Activated T-helper 1 cell treated with anti-CD3 and anti-CD28 coated beads, Interleukin-12 subunit alpha, Interleukin-12 subunit beta, Interleukin-2, Interleukin-4 antibody, amounts not matched to agents 30 ng/mL and 10 ng/mL and 1 ng/mL, durations not matched to agents 14 hours and 24 hours and 36 hours (primary cell): ENCODE measurements at regions not wholly inside any gene's neighbourhood (a gene's known extent, or its start where the extent isn't known, plus 50 kb on each side); places are given as distances from the start of the nearest gene placed in this dataset.

Experiments
- DNase-seq: peaks from one replicate; pipeline ENCODE4 v3.0.0; 2021; ENCODE audit warnings: low spot score
- H3K27ac Mint-ChIP-seq: one replicate; pipeline ENCODE4 v1.8.0; 2021; ENCODE audit warnings: mild to moderate bottlenecking, mixed read lengths
- H3K27me3 Mint-ChIP-seq: one replicate; pipeline ENCODE4 v1.8.0; 2022; ENCODE audit warnings: mild to moderate bottlenecking, moderate library complexity, mixed read lengths; ENCODE audit not compliant: insufficient read depth
- H3K36me3 Mint-ChIP-seq: one replicate; pipeline ENCODE4 v1.8.0; 2021; ENCODE audit warnings: low read depth, mixed read lengths
- H3K4me1 Mint-ChIP-seq: one replicate; pipeline ENCODE4 v1.8.0; 2021; ENCODE audit warnings: low read depth, mixed read lengths
- H3K4me3 Mint-ChIP-seq: one replicate; pipeline ENCODE4 v1.8.0; 2021; ENCODE audit warnings: mild to moderate bottlenecking, moderate library complexity, mixed read lengths
- H3K9me3 Mint-ChIP-seq: one replicate; pipeline ENCODE4 v1.8.0; 2021; ENCODE audit warnings: mixed read lengths
- intact Hi-C: fragments of 100-400 bp; cut with micrococcal nuclease; formaldehyde crosslinking; loops from one replicate; pipeline ENCODE4 v1.15.1; 2024

GRCh38 chr10:64286533-64286932 lies 765.3 kb downstream of the REEP3 start:
- H3K4me1 Mint-ChIP-seq = no peaks in the 10 kb centered on the region
- no peaks in the 10 kb centered on the region for H3K9me3 Mint-ChIP-seq
- no peaks in the 10 kb centered on the region for H3K27me3 Mint-ChIP-seq
- no peak overlapping the region for H3K27ac Mint-ChIP-seq
- no peak overlapping the region for H3K4me3 Mint-ChIP-seq
- no peak for DNase-seq
- intact Hi-C loops = no loop called here
- H3K36me3 Mint-ChIP-seq = no peaks in the 10 kb centered on the region

GRCh38 chr10:64288404-64288803 lies 767.2 kb downstream of the REEP3 start:
- intact Hi-C loops = no loop called here
- H3K27me3 Mint-ChIP-seq = no peaks in the 10 kb centered on the region
- H3K9me3 Mint-ChIP-seq = no peaks in the 10 kb centered on the region
- no peak overlapping the region for H3K4me3 Mint-ChIP-seq
- no peak for DNase-seq
- H3K36me3 Mint-ChIP-seq = no peaks in the 10 kb centered on the region
- H3K27ac Mint-ChIP-seq = no peak overlapping the region
- H3K4me1 Mint-ChIP-seq = no peaks in the 10 kb centered on the region

GRCh38 chr10:64303566-64303965 lies 782.4 kb downstream of the REEP3 start:
- no peak overlapping the region for H3K4me3 Mint-ChIP-seq
- intact Hi-C loops = no loop called here
- H3K27ac Mint-ChIP-seq = no peak overlapping the region
- H3K9me3 Mint-ChIP-seq = no peaks in the 10 kb centered on the region
- no peak for DNase-seq
- H3K36me3 Mint-ChIP-seq = no peaks in the 10 kb centered on the region
- H3K4me1 Mint-ChIP-seq = no peaks in the 10 kb centered on the region
- H3K27me3 Mint-ChIP-seq = no peaks in the 10 kb centered on the region

DNA sequence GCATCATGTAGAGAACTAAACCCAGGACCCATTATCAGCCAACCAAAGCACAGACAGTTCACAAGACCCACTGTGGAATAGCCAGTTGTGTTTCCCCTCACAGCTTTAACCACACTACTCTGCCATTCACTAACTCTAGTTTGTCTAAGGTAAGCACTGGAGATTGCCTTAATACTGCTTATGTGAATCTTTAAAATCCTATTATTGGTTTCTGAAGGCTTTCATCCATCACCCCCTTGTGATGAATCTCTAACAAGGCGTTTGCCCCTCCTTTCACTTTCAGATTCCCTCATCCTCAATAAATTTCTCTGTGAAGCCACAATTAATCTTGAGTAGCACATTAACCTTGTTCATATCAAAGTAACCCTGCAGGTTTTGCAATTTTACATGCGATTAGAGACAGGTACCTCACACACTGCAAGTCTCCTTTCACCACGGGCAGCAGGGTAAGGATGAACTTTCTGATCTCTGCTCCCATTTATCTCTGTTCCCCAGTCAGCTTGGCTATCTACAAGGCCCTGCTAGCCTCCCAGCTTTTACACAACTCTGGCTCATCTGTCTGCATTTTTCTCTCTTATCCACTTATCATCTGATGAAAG lies 785.6 kb downstream of the REEP3 start:
- no peaks in the 10 kb centered on the region for H3K9me3 Mint-ChIP-seq
- no peak overlapping the region for H3K27ac Mint-ChIP-seq
- H3K4me1 Mint-ChIP-seq = no peaks in the 10 kb centered on the region
- H3K4me3 Mint-ChIP-seq = no peak overlapping the region
- no peaks in the 10 kb centered on the region for H3K36me3 Mint-ChIP-seq
- intact Hi-C loops = no loop called here
- no peaks in the 10 kb centered on the region for H3K27me3 Mint-ChIP-seq
- no peak for DNase-seq

GRCh38 chr10:64312876-64313275 lies 791.7 kb downstream of the REEP3 start:
- H3K27me3 Mint-ChIP-seq = no peaks in the 10 kb centered on the region
- H3K4me3 Mint-ChIP-seq = no peak overlapping the region
- H3K9me3 Mint-ChIP-seq = no peaks in the 10 kb centered on the region
- no peak for DNase-seq
- intact Hi-C loops = no loop called here
- no peaks in the 10 kb centered on the region for H3K36me3 Mint-ChIP-seq
- H3K4me1 Mint-ChIP-seq = no peaks in the 10 kb centered on the region
- no peak overlapping the region for H3K27ac Mint-ChIP-seq

DNA sequence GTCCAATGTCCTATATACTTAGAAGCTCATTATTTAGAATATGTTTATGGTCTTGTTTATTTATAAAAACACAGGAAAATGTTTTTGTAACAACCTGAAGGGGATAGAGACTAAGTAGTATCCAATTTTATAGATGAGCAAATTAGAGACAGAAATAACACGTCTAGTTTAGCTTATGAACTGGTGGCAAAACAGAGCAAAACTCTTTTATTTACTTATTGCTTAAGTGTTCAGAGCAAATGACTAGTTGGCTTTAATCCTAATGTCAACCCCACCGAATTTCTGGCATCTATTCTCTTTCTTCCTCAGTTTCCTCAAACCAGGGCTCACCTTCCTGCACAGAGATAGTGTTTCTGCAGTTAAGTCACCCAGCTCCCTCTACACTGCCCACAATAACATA lies 792.8 kb downstream of the REEP3 start:
- intact Hi-C loops = no loop called here
- Mint-ChIP-seq H3K9me3 (no peaks in the 10 kb centered on the region), H3K36me3 (no peaks in the 10 kb centered on the region), H3K4me3 (no peak overlapping the region), H3K4me1 (no peaks in the 10 kb centered on the region), H3K27me3 (no peaks in the 10 kb centered on the region), H3K27ac (no peak overlapping the region)
- no peak for DNase-seq

DNA sequence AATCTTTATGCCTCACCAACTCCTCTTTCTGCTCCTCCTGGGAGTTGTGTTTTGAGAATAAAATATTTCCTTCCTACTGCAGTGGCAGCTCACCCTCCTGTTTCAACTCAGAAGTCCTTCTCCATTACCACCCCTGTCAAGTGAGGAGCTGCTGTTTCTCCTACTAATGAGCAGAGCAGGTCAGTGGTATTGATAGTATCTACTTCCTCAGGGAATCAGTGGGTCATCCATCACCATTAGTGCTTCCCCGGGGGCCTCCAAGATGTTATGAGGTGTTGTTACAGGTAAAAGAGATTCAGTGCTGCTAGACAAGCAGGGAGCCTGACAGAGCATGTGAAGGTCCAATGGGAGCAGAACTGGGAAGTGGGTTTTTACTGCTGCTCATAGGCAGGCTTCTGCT lies 795.2 kb downstream of the REEP3 start:
- Mint-ChIP-seq H3K4me1 (no peaks in the 10 kb centered on the region), H3K27me3 (no peaks in the 10 kb centered on the region), H3K36me3 (no peaks in the 10 kb centered on the region), H3K9me3 (no peaks in the 10 kb centered on the region), H3K4me3 (no peak overlapping the region), H3K27ac (no peak overlapping the region)
- intact Hi-C loops = no loop called here
- DNase-seq = no peak

- Mint-ChIP-seq H3K4me1 (no peaks in the 10 kb centered on the region), H3K36me3 (no peaks in the 10 kb centered on the region), H3K27me3 (no peaks in the 10 kb centered on the region), H3K27ac (no peak overlapping the region), H3K4me3 (no peak overlapping the region), H3K9me3 (no peaks in the 10 kb centered on the region)
- intact Hi-C loops = no loop called here
- no peak for DNase-seq
These were observed 795.6 kb downstream of the REEP3 start for GRCh38 chr10:64316833-64317232.

DNA sequence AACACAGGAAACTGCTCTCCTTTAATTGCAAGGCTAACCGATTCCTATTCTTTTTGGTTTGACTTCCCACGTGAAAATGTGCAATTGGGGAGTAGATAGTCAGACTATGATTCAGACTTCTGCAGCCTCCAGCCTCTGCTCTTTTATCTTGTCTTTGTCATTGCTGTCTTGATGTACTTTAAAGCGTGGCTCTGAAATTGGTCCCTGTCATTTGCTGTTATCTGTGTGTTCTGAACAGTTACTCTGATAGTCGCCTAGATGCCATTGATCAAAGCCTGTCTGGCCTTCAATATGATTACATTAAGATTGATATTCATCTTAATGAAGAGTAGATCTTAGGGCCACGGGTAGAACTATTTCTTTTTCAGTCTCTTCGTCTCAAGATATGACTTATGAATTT lies 799.2 kb downstream of the REEP3 start:
- H3K36me3 Mint-ChIP-seq = no peaks in the 10 kb centered on the region
- intact Hi-C loops = no loop called here

DNA sequence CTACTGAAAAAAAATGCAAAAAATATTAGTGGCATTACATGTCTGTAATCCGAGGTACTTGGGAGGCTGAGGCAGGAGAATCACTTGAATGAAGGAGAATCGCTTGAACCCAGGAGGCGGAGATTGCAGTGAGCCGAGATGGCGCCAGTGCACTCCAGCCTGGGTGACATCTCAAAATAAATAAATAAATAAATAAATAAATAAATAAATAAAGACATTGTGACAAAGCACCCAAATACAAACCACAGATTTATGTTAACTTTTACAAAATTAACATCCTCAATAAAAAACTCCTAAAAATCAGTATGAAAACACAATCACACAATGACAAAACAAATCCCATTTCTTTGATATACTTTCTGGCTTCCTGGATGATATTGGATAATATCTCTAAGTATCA lies 808.3 kb downstream of the REEP3 start:
- H3K9me3 Mint-ChIP-seq = peaks cover 8% of the 10 kb centered on the region
- intact Hi-C loops = no loop called here
- H3K4me1 Mint-ChIP-seq = no peaks in the 10 kb centered on the region
- H3K27me3 Mint-ChIP-seq = no peaks in the 10 kb centered on the region
- H3K4me3 Mint-ChIP-seq = no peak overlapping the region
- no peaks in the 10 kb centered on the region for H3K36me3 Mint-ChIP-seq
- no peak for DNase-seq
- no peak overlapping the region for H3K27ac Mint-ChIP-seq

More for the DNA sequence above, 799.2 kb downstream of the REEP3 start:
- H3K27me3 Mint-ChIP-seq = no peaks in the 10 kb centered on the region
- H3K9me3 Mint-ChIP-seq = no peaks in the 10 kb centered on the region
- DNase-seq = no peak
- H3K4me3 Mint-ChIP-seq = no peak overlapping the region
- no peak overlapping the region for H3K27ac Mint-ChIP-seq
- H3K4me1 Mint-ChIP-seq = no peaks in the 10 kb centered on the region

- intact Hi-C loops = no loop called here
- H3K4me3 Mint-ChIP-seq = no peak overlapping the region
- H3K4me1 Mint-ChIP-seq = no peaks in the 10 kb centered on the region
- no peaks in the 10 kb centered on the region for H3K9me3 Mint-ChIP-seq
- H3K27ac Mint-ChIP-seq = no peak overlapping the region
- H3K27me3 Mint-ChIP-seq = no peaks in the 10 kb centered on the region
- H3K36me3 Mint-ChIP-seq = no peaks in the 10 kb centered on the region
- DNase-seq = no peak
These were observed 811.4 kb downstream of the REEP3 start for GRCh38 chr10:64332551-64332950.

DNA sequence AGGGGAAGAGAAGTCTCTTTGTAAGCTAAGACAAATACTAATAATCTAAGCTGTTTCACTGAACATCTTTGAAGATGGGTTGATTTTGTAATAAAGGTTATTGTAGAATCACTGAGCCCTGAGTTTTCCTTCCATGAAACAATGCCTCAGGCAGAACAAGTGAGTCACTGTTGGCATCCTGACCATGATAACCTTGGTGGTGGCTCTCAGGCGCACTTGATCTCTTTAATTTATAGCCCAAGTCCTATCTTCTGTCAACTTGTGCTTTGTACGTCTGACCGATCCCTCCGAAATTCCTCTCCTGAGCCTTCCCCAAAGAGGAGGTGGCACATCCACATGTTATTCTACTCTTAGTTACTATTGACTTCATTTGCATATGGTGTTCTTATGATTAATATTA lies 812.9 kb downstream of the REEP3 start:
- intact Hi-C loops = no loop called here
- DNase-seq = no peak
- Mint-ChIP-seq H3K4me1 (no peaks in the 10 kb centered on the region), H3K27ac (no peak overlapping the region), H3K9me3 (no peaks in the 10 kb centered on the region), H3K27me3 (no peaks in the 10 kb centered on the region), H3K36me3 (no peaks in the 10 kb centered on the region), H3K4me3 (no peak overlapping the region)

- H3K27me3 Mint-ChIP-seq = no peaks in the 10 kb centered on the region
- intact Hi-C loops = no loop called here
- no peaks in the 10 kb centered on the region for H3K36me3 Mint-ChIP-seq
- no peaks in the 10 kb centered on the region for H3K9me3 Mint-ChIP-seq
- no peak overlapping the region for H3K4me3 Mint-ChIP-seq
- H3K4me1 Mint-ChIP-seq = no peaks in the 10 kb centered on the region
- H3K27ac Mint-ChIP-seq = no peak overlapping the region
- no peak for DNase-seq
These were observed 823.0 kb downstream of the REEP3 start for GRCh38 chr10:64344211-64344610.

DNA sequence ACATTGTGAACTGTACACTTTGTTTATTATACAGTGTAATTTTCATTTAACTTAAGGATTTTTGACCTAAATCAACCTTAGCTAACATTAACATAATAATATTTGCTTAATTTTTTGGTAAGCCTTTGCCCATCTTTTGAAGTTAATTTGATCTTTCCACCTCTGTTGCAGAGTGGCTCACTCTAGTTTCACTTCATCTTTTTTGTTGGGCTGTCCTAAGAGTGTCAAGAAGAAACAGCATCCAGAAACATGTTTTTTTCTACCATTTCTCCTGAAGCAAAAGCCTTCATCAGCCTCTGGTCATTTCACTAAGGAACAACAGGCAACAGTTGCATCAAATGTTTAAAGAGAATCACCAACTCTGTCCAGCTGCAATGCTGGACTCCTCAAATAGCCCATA lies 824.7 kb downstream of the REEP3 start:
- Mint-ChIP-seq H3K9me3 (no peaks in the 10 kb centered on the region), H3K4me3 (no peak overlapping the region), H3K27ac (no peak overlapping the region), H3K4me1 (no peaks in the 10 kb centered on the region), H3K36me3 (no peaks in the 10 kb centered on the region), H3K27me3 (no peaks in the 10 kb centered on the region)
- intact Hi-C loops = no loop called here
- DNase-seq = no peak
